ENCODE measurements at regions not wholly inside any gene's neighbourhood (a gene's known extent, or its start where the extent isn't known, plus 50 kb on each side); places are given as distances from the start of the nearest gene placed in this dataset.
"Not testable (repeated sequence)": the region's sequence is repeated elsewhere in the genome, so short reads cannot be mapped to it uniquely, and the experiment has no call there.

- no peak for DNase-seq
These were observed 494.9 kb upstream of the RBFOX1 start for GRCh38 chr16:6837722-6838121.

GRCh38 chr16:6836766-6837165, 495.9 kb upstream of the RBFOX1 start:
- no peak for DNase-seq

GRCh38 chr16:6835941-6836340, 496.7 kb upstream of the RBFOX1 start:
- no peak for DNase-seq

GRCh38 chr16:6835516-6835915, 497.1 kb upstream of the RBFOX1 start:
- no peak for DNase-seq

- DNase-seq = no peak
These were observed 504.0 kb upstream of the RBFOX1 start for GRCh38 chr16:6828690-6829089.

- DNase-seq = no peak
These were observed 504.7 kb upstream of the RBFOX1 start for GRCh38 chr16:6827931-6828330.

GRCh38 chr16:6827267-6827666, 505.4 kb upstream of the RBFOX1 start:
- DNase-seq = no peak

- no peak for DNase-seq
These were observed 510.6 kb upstream of the RBFOX1 start for GRCh38 chr16:6822041-6822440.

GRCh38 chr16:6804461-6804860, 528.2 kb upstream of the RBFOX1 start:
- no peak for DNase-seq

- DNase-seq = no peak
These were observed 529.5 kb upstream of the RBFOX1 start for GRCh38 chr16:6803176-6803575.

GRCh38 chr16:6797223-6797622, 535.4 kb upstream of the RBFOX1 start:
- no peak for DNase-seq

- DNase-seq = no peak
These were observed 555.0 kb upstream of the RBFOX1 start for GRCh38 chr16:6777624-6778023.

- no peak for DNase-seq
These were observed 556.9 kb upstream of the RBFOX1 start for GRCh38 chr16:6775712-6776111.

- no peak for DNase-seq
These were observed 560.7 kb upstream of the RBFOX1 start for GRCh38 chr16:6771956-6772355.

GRCh38 chr16:6753553-6753952, 579.1 kb upstream of the RBFOX1 start:
- no peak for DNase-seq

- no peak for DNase-seq
These were observed 581.5 kb upstream of the RBFOX1 start for GRCh38 chr16:6751191-6751590.

GRCh38 chr16:6749698-6750097, 582.9 kb upstream of the RBFOX1 start:
- no peak for DNase-seq

GRCh38 chr16:6736302-6736701, 596.3 kb upstream of the RBFOX1 start:
- not testable (repeated sequence) for DNase-seq

- no peak for DNase-seq
These were observed 597.0 kb upstream of the RBFOX1 start for GRCh38 chr16:6735631-6736030.

- no peak for DNase-seq
These were observed 600.5 kb upstream of the RBFOX1 start for GRCh38 chr16:6732166-6732565.

GRCh38 chr16:6728381-6728780, 604.3 kb upstream of the RBFOX1 start:
- DNase-seq = no peak

GRCh38 chr16:6726621-6727020, 606.0 kb upstream of the RBFOX1 start:
- no peak for DNase-seq

GRCh38 chr16:6725634-6726331, 606.9 kb upstream of the RBFOX1 start:
- DNase-seq = no peak

GRCh38 chr16:6725206-6725605, 607.4 kb upstream of the RBFOX1 start:
- not testable (repeated sequence) for DNase-seq

GRCh38 chr16:6722786-6723185, 609.9 kb upstream of the RBFOX1 start:
- DNase-seq = no peak

All from activated gamma-delta T cell treated with Interleukin-2 at 50 U/mL for 16 hours (primary cell).